Thyroid gland (tissue), 4 donors: ENCODE measurements at regions not wholly inside any gene's neighbourhood (a gene's known extent, or its start where the extent isn't known, plus 50 kb on each side); places are given as distances from the start of the nearest gene placed in this dataset.

ENCODE experiments used
- DNase-seq, 2 donors: peaks; one replicate each; pipeline ENCODE4 v3.0.0-alpha.2; 2019
- H3K27ac ChIP-seq, 3 donors: fragments of 200-600 bp; sonication (generic); 1 replicate in 2 of 3; 2 replicates in 1 of 3; pipeline ENCODE4 v1.5.1; 2016 to 2019; ENCODE audit warnings: mild to moderate bottlenecking in 1 of 3, moderate library complexity in 1 of 3
- H3K27me3 ChIP-seq: fragments of 200-600 bp; sonication (generic); one replicate; pipeline ENCODE4 v1.5.1; 2019
- H3K36me3 ChIP-seq, 2 donors: fragments of 200-600 bp; sonication (generic); one replicate each; pipeline ENCODE4 v1.5.1; 2016 to 2019
- H3K4me1 ChIP-seq, 2 donors: fragments of 200-600 bp; sonication (generic); one replicate each; pipeline ENCODE4 v1.5.1; 2017 to 2019
- H3K4me3 ChIP-seq, 3 donors: fragments of 200-600 bp; sonication (generic); replicated peaks in 1 of 3; 1 replicate in 2 of 3; 2 replicates in 1 of 3; pipeline ENCODE4 v1.5.1; 2016; ENCODE audit warnings: mild to moderate bottlenecking in 1 of 3
- H3K9me3 ChIP-seq: fragments of 200-600 bp; sonication (generic); one replicate; pipeline ENCODE4 v1.5.1; 2017
- CTCF ChIP-seq, 6 experiments: fragments of 200-600 bp in 3 of 6; fragments of 450-650 bp in 3 of 6; sonication (generic) in 3 of 6; IDR thresholded peaks; one replicate each; pipeline ENCODE4 v1.5.1; 2016 to 2019; ENCODE audit warnings: antibody characterized with exemption in 6 of 6, mild to moderate bottlenecking in 2 of 6, inconsistent platforms in 1 of 6, moderate library complexity in 1 of 6
- POLR2A ChIP-seq, 2 donors: fragments of 450-650 bp; IDR thresholded peaks; one replicate each; pipeline ENCODE4 v1.6.1; 2017; ENCODE audit warnings: antibody characterized with exemption in 2 of 2, mild to moderate bottlenecking in 2 of 2, moderate library complexity in 1 of 2
- WGBS, 2 donors: methylation state at CpG; one replicate each; pipeline ENCODE4 v1.1.5; 2017; 5-methylcytosine and 5-hydroxymethylcytosine counted together
- intact Hi-C: fragments of 100-400 bp; cut with DNase I; formaldehyde crosslinking; loops from one replicate; pipeline ENCODE4 v1.15.1; 2023

GRCh38 chr16:74101379-74102137, 195.1 kb upstream of the PSMD7 start:
- Histone ChIP-seq H3K27me3 (no peaks in the 10 kb centered on the region), H3K9me3 (no peaks in the 10 kb centered on the region), H3K27ac (no peak overlapping the region), H3K4me3 (no peak overlapping the region), H3K4me1 (no peaks in the 10 kb centered on the region), H3K36me3 (no peaks in the 10 kb centered on the region)
- DNase-seq = no peak
- WGBS, 2 donors = 57 to 67% methylated on average over 1 of the region's 1 CpG
- intact Hi-C loops = no loop called here
- TF ChIP-seq POLR2A (IDR thresholded peaks at IDR 0.05) (no peak), CTCF (IDR thresholded peaks at IDR 0.05) (no peak)

- 47 to 48% methylated on average over 7 of the region's 7 CpGs for WGBS, 2 donors
- no peak overlapping the region for H3K27ac ChIP-seq
- no peaks in the 10 kb centered on the region for H3K9me3 ChIP-seq
- intact Hi-C loops = no loop called here
- TF ChIP-seq CTCF (IDR thresholded peaks at IDR 0.05) = no peak
- no peak for TF ChIP-seq POLR2A (IDR thresholded peaks at IDR 0.05)
- no peaks in the 10 kb centered on the region for H3K4me1 ChIP-seq
- DNase-seq = no peak
- no peak overlapping the region for H3K4me3 ChIP-seq
- no peaks in the 10 kb centered on the region for H3K27me3 ChIP-seq
- H3K36me3 ChIP-seq = no peaks in the 10 kb centered on the region
Observed at GRCh38 chr16:74100395-74101326, 196.0 kb upstream of the PSMD7 start.

- WGBS, 2 donors = 81% methylated on average over 8 of the region's 8 CpGs
- Histone ChIP-seq H3K9me3 (no peaks in the 10 kb centered on the region), H3K27me3 (no peaks in the 10 kb centered on the region), H3K36me3 (no peaks in the 10 kb centered on the region), H3K4me1 (no peaks in the 10 kb centered on the region), H3K4me3 (no peak overlapping the region), H3K27ac (no peak overlapping the region)
- intact Hi-C loops = no loop called here
- no peak for DNase-seq
- no peak for TF ChIP-seq CTCF (IDR thresholded peaks at IDR 0.05)
- no peak for TF ChIP-seq POLR2A (IDR thresholded peaks at IDR 0.05)
Observed at GRCh38 chr16:74099530-74099929, 197.1 kb upstream of the PSMD7 start.

- WGBS, 2 donors = 41 to 73% methylated on average over 1 of the region's 1 CpG
- H3K9me3 ChIP-seq = no peaks in the 10 kb centered on the region
- H3K27ac ChIP-seq = no peak overlapping the region
- TF ChIP-seq CTCF (IDR thresholded peaks at IDR 0.05) (no peak), POLR2A (IDR thresholded peaks at IDR 0.05) (no peak)
- no peaks in the 10 kb centered on the region for H3K4me1 ChIP-seq
- H3K36me3 ChIP-seq = no peaks in the 10 kb centered on the region
- H3K27me3 ChIP-seq = no peaks in the 10 kb centered on the region
- no peak for DNase-seq
- intact Hi-C loops = no loop called here
- no peak overlapping the region for H3K4me3 ChIP-seq
Observed at GRCh38 chr16:74094962-74095361, 201.7 kb upstream of the PSMD7 start.

- DNase-seq = no peak
- H3K4me1 ChIP-seq = no peaks in the 10 kb centered on the region
- H3K9me3 ChIP-seq = no peaks in the 10 kb centered on the region
- 92 to 94% methylated on average over 4 of the region's 4 CpGs for WGBS, 2 donors
- H3K27me3 ChIP-seq = no peaks in the 10 kb centered on the region
- H3K4me3 ChIP-seq = no peak overlapping the region
- intact Hi-C loops = no loop called here
- no peak for TF ChIP-seq CTCF (IDR thresholded peaks at IDR 0.05)
- no peak for TF ChIP-seq POLR2A (IDR thresholded peaks at IDR 0.05)
- no peak overlapping the region for H3K27ac ChIP-seq
- no peaks in the 10 kb centered on the region for H3K36me3 ChIP-seq
Observed at GRCh38 chr16:74094514-74094913, 202.1 kb upstream of the PSMD7 start.
